HepG2 (cell line): ENCODE measurements at regions not wholly inside any gene's neighbourhood (a gene's known extent, or its start where the extent isn't known, plus 50 kb on each side); places are given as distances from the start of the nearest gene placed in this dataset.

Source experiments
- KIAA2018 ChIP-seq: sonication (generic); formaldehyde crosslinking; IDR thresholded peaks from 2 replicates; pipeline ENCODE4 v1.5.0; 2020; ENCODE audit warnings: mild to moderate bottlenecking, missing genetic modification reagents, borderline replicate concordance
- MXD4 ChIP-seq: IDR thresholded peaks from 2 replicates; pipeline ENCODE4 v1.6.1; 2016; ENCODE audit warnings: mild to moderate bottlenecking, missing biosample characterization, missing genetic modification reagents
- WIZ ChIP-seq: sonication (generic); formaldehyde crosslinking; IDR thresholded peaks from 2 replicates; pipeline ENCODE4 v1.5.1; 2020; ENCODE audit warnings: mild to moderate bottlenecking, missing genetic modification reagents
- ZNF282 ChIP-seq: fragments of 450-650 bp; IDR thresholded peaks from 2 replicates; pipeline ENCODE4 v1.6.1; 2018; ENCODE audit not compliant: partially characterized antibody
- ZNF598 ChIP-seq: sonication (generic); formaldehyde crosslinking; IDR thresholded peaks from 2 replicates; pipeline ENCODE4 v1.5.1; 2020; ENCODE audit warnings: mild to moderate bottlenecking, missing genetic modification reagents, borderline replicate concordance
- TF ChIP-seq, protein P1 (sequence below): sonication (generic); formaldehyde crosslinking; IDR thresholded peaks from 2 replicates; pipeline ENCODE4 v1.5.0; 2020; ENCODE audit warnings: missing genetic modification reagents, mild to moderate bottlenecking, borderline replicate concordance
- TF ChIP-seq, protein P2 (sequence below): IDR thresholded peaks from 2 replicates; pipeline ENCODE4 v1.6.1; 2016; ENCODE audit warnings: missing genetic modification reagents, missing compliant biosample characterization

- TF ChIP-seq KIAA2018 (CRISPR knock-in tag), result no peak
- no peak for TF ChIP-seq ZNF282
- no peak for TF ChIP-seq MXD4 (CRISPR knock-in tag)
- TF ChIP-seq, protein P1, sequence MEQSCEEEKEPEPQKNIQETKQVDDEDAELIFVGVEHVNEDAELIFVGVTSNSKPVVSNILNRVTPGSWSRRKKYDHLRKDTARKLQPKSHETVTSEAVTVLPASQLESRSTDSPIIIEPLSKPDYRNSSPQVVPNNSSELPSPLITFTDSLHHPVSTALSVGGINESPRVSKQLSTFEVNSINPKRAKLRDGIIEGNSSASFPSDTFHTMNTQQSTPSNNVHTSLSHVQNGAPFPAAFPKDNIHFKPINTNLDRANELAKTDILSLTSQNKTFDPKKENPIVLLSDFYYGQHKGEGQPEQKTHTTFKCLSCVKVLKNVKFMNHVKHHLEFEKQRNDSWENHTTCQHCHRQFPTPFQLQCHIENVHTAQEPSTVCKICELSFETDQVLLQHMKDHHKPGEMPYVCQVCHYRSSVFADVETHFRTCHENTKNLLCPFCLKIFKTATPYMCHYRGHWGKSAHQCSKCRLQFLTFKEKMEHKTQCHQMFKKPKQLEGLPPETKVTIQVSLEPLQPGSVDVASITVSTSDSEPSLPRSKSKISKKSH (CRISPR knock-in tag), result no peak
- no peak for TF ChIP-seq ZNF598 (CRISPR knock-in tag)
- TF ChIP-seq, protein P2, sequence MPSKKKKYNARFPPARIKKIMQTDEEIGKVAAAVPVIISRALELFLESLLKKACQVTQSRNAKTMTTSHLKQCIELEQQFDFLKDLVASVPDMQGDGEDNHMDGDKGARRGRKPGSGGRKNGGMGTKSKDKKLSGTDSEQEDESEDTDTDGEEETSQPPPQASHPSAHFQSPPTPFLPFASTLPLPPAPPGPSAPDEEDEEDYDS, result no peak
- no peak for TF ChIP-seq WIZ (CRISPR knock-in tag)
These were observed 484.7 kb downstream of the IRS2 start (continued) for GRCh38 chr13:109301726-109302125.
